ENCODE measurements at regions not wholly inside any gene's neighbourhood (a gene's known extent, or its start where the extent isn't known, plus 50 kb on each side); places are given as distances from the start of the nearest gene placed in this dataset.

DNA sequence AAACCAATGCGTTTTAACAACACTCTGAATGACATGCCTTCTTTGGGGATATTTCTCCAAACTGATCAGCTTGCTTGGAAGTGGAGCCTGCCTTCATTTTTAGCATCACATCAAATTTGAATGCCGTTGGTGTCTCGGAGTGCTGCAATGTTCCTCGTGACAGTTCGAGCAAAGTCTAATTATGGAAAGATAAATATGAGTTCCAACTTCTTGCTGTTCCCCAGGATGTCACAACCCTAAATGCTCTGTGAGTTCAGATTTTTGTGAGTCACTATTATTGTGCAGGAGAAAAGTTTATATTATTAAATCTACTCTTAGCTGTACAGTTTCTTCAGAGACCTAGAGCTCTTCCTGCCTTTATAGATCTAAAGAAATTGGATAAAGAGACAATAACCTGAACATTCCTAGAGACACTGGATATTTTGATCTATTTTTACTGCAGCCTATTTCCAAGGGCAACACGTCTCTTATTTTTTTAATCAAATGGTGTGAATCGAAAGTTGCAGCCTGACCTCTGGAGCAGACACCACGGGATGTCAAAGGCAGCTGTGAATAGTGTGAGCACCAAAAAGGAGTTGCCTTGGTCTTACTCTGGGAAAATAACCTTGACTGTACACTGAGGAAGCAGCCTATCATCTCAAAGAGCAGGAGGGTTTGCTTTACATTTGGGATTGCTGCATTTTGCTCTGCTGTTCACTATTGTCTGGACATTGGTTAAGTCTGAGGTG lies 330.1 kb downstream of the TDRD15 start:
- TF ChIP-seq, protein P1, sequence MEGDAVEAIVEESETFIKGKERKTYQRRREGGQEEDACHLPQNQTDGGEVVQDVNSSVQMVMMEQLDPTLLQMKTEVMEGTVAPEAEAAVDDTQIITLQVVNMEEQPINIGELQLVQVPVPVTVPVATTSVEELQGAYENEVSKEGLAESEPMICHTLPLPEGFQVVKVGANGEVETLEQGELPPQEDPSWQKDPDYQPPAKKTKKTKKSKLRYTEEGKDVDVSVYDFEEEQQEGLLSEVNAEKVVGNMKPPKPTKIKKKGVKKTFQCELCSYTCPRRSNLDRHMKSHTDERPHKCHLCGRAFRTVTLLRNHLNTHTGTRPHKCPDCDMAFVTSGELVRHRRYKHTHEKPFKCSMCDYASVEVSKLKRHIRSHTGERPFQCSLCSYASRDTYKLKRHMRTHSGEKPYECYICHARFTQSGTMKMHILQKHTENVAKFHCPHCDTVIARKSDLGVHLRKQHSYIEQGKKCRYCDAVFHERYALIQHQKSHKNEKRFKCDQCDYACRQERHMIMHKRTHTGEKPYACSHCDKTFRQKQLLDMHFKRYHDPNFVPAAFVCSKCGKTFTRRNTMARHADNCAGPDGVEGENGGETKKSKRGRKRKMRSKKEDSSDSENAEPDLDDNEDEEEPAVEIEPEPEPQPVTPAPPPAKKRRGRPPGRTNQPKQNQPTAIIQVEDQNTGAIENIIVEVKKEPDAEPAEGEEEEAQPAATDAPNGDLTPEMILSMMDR (IDR thresholded peaks at IDR 0.05): no peak
- TF ChIP-seq EZH2phosphoT487 (IDR thresholded peaks at IDR 0.05): no peak
